ENCODE measurements at regions not wholly inside any gene's neighbourhood (a gene's known extent, or its start where the extent isn't known, plus 50 kb on each side); places are given as distances from the start of the nearest gene placed in this dataset.

- TF ChIP-seq, protein P1, sequence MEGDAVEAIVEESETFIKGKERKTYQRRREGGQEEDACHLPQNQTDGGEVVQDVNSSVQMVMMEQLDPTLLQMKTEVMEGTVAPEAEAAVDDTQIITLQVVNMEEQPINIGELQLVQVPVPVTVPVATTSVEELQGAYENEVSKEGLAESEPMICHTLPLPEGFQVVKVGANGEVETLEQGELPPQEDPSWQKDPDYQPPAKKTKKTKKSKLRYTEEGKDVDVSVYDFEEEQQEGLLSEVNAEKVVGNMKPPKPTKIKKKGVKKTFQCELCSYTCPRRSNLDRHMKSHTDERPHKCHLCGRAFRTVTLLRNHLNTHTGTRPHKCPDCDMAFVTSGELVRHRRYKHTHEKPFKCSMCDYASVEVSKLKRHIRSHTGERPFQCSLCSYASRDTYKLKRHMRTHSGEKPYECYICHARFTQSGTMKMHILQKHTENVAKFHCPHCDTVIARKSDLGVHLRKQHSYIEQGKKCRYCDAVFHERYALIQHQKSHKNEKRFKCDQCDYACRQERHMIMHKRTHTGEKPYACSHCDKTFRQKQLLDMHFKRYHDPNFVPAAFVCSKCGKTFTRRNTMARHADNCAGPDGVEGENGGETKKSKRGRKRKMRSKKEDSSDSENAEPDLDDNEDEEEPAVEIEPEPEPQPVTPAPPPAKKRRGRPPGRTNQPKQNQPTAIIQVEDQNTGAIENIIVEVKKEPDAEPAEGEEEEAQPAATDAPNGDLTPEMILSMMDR (conservative IDR thresholded peaks at IDR 0.05; ENCODE audit: low read depth, low read length), result no peak
- TF ChIP-seq EZH2 (IDR thresholded peaks at IDR 0.05; ENCODE audit: borderline replicate concordance, low read depth, low read length, poor library complexity, severe bottlenecking), result no peak
Observed at GRCh38 chr2:7239078-7239477, 321.9 kb downstream of the RNF144A start.
